GM21528 (cell line): ENCODE measurements at regions not wholly inside any gene's neighbourhood (a gene's known extent, or its start where the extent isn't known, plus 50 kb on each side); places are given as distances from the start of the nearest gene placed in this dataset.
"Not testable (repeated sequence)": the region's sequence is repeated elsewhere in the genome, so short reads cannot be mapped to it uniquely, and the experiment has no call there.

Experiments used
- ATAC-seq: cut with Tn5 transposase; IDR thresholded peaks from one replicate; pipeline ENCODE4 v1.9.1; 2021; ENCODE audit warnings: mild to moderate bottlenecking, moderate library complexity; ENCODE audit not compliant: unreplicated experiment, low FRiP score

GRCh38 chr5:99495456-99495855 is 566.6 kb upstream of the CHD1 start:
- ATAC-seq: not testable (repeated sequence)

DNA sequence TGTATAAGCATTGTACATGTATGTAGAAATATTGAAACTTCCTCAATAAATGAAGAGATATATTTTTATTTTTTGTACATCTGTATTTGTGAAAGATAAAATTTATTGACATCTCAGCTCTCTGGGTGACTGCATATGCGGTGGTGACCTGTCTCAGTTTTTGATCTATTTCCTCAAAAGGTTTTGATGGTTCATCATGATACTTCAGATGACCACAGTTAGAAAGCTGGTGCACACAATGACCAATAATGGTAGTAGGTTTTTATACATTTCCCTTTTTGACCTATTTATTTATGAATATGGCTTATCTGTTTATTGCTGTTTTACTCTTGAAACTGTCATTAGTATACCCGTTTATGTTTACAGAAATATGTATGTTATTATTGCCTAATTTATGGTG is 549.6 kb upstream of the CHD1 start:
- not testable (repeated sequence) for ATAC-seq

- not testable (repeated sequence) for ATAC-seq
Measured at GRCh38 chr5:99473328-99473727, 544.5 kb upstream of the CHD1 start.

GRCh38 chr5:99471726-99472125 is 542.9 kb upstream of the CHD1 start:
- not testable (repeated sequence) for ATAC-seq

GRCh38 chr5:99471178-99471577 is 542.4 kb upstream of the CHD1 start:
- not testable (repeated sequence) for ATAC-seq

DNA sequence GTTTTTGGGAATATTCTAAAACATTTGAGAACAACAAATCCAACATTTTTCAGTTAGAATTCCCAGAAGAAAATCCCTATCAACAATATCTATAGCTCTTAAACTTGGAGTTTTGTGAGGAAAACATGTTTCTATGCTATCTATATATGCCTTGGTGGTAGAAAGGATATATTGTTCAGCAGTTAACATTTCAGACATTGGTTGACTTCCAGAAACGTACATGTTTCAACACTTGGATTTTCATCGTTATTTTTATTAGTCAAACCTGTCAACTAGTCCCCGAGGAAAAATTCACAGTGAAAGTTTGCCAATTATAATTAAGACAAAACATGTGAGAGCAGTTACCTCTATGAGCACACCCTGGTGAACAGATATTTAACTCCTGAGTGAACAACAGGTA is 541.8 kb upstream of the CHD1 start:
- not testable (repeated sequence) for ATAC-seq

DNA sequence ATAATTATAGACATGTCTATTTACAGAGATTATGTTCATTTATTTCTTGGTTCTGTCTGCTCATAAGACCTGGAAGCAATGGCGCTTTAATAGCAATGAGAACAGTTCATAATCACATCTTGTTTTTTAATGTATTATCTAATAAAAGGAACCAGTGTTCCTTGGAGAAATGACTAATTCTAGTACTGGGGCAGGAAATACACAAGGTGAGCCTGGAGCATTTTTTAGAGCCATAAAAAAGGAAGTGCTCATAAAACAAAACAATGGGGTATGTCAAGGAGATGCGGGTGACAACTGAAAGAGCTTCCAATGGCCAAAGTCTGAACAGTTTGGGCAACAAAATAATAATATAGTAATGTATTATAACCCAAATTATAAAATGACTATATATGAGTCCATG is 531.9 kb upstream of the CHD1 start:
- no peak for ATAC-seq

- ATAC-seq: no peak
Measured at GRCh38 chr5:99453196-99453595, 524.4 kb upstream of the CHD1 start.

DNA sequence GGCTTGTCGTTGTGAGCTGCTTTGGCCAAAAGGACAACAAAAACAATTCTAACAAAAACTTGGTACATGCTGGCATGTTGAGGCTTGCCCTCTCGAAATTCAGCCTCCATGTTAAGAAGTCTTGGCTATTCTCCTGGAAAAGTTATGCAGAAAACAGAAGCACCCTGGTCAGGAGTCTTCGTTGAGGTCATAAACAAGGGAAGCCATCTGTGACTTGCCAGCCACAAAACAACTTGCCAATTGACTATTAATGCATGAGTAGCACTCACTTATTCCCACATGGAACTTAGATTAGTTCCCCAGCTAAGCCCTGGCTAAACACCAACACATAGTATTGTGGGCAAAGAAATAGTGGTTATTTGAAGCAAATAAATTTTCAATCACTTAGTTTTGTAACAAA is 521.0 kb upstream of the CHD1 start:
- no peak for ATAC-seq

GRCh38 chr5:99445805-99446204 is 517.0 kb upstream of the CHD1 start:
- ATAC-seq: no peak

DNA sequence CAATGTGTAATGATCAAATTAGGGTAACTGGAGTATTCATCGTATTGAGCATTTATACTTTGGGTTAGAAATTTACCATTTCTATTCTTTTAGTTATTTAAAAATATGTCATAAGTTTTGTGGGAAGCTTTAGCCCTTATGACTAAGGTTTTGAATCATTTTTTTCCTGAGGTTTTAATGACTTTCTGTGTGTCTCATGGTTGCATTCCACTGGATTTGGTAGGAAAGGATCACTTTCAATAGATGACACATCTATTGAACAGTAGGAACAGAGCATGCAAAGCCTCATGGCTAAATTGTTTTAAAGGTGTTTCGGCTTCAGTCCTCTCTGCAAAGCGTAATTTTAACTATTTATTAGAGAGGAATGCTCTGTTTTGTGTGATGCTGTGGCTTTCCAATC is 512.4 kb upstream of the CHD1 start:
- no peak for ATAC-seq

DNA sequence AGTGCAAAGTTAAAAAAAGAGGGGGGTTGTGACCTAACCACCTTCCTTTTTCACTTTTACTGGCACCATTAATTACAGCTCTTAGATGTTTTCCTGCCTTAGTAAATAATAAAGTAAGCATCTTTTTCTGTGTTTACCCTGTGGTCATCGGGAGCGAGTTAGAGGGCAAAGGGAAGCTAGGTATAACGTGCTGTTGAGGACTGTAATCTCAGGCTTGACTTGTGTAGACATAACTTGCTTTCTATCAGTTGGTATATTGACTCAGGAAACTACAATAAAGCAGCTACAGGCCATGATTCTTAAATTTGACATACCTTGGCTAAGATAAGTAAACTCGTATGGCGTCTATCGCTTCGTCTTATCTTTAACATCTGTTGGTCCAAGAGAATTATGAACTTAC is 509.8 kb upstream of the CHD1 start:
- no peak for ATAC-seq

GRCh38 chr5:99437986-99438385 is 509.2 kb upstream of the CHD1 start:
- ATAC-seq: no peak

DNA sequence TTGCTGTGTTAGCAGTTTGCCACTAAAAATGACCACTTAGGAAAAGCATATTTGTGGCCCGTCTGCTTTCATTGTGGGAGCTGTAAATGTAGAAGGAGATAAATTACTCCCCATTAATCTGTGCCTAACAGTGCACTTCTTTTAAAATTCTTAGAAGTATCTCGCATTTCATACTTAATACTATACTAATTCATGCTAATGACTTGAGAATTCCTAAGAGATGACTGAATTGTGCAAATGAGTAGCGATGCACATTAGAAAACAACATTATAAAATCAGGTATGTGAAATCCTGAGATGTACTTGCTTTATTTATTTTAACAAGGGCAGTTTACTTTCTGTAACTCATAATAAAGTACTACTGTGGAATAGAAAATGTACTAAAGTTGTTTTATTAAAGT is 494.6 kb upstream of the CHD1 start:
- ATAC-seq: not testable (repeated sequence)

DNA sequence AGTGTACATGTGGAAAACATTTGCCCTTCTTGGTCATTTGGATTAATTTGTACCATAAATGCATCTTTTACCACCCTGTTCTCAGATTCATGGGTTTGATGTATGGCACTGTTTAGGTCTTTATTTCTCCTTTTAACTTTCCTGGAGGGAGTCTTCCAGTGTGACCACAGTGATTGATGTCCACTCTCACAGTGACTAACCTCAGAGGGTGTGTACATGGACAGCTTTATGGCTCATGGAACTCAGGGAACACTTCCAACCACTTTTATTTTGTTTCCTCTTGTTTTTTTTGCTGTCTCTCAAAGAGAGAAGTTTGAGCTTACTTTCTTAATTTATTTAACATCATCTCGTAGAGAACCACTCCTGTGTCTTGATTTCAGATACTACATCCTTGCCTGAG is 489.8 kb upstream of the CHD1 start:
- ATAC-seq: not testable (repeated sequence)

GRCh38 chr5:99410386-99410785 is 481.6 kb upstream of the CHD1 start:
- not testable (repeated sequence) for ATAC-seq

DNA sequence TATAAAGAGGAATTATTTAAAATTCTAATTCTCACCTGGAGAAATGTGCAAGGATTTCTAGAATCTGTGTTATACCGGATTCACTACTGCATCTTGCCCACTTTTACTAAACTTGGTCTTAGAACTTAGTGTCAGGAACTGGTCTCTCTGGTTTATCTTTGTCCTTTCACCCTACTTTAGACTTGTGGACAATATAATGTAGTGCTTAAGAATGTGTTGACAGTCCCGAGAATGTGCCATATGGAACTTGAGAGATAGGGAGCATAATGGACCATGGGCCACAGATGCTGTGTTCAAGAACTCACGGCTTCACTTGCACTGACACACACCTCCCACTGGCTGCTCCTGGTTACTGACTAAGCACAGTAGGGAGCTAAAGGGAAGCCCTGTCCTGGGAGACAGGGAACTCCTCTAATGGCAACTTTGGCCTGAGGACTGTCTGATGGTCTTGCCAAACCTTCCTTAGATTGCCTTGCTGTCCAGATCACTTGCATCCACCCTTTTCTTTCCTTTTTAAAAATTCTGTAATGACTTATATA is 476.0 kb upstream of the CHD1 start:
- not testable (repeated sequence) for ATAC-seq

- ATAC-seq: not testable (repeated sequence)
Measured at GRCh38 chr5:99400571-99400970, 471.8 kb upstream of the CHD1 start.

DNA sequence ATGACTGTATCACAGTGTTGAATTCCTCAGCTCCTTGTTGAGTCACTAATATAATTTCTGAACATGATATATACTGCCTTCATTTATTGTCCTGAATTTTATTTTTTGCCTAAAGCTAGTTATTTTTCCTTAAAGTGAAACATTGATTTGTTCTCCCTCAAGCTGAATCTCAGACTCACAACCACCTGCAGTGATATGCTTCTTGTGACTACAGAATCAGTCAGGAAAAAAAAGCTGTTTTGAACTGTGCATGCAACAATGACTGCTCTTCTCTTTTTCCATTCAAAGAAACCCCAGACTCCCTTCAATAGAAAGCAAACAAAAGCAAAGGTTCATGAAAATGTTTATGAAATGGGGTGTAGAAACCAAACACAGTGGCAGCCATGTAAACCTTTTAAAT is 470.2 kb upstream of the CHD1 start:
- ATAC-seq: no peak

- no peak for ATAC-seq
Measured at GRCh38 chr5:99386406-99387077, 457.7 kb upstream of the CHD1 start.

- ATAC-seq: no peak
Measured at GRCh38 chr5:99379187-99379586, 450.4 kb upstream of the CHD1 start.

- no peak for ATAC-seq
Measured at GRCh38 chr5:99378443-99378842, 449.6 kb upstream of the CHD1 start.
